ENCODE measurements at regions not wholly inside any gene's neighbourhood (a gene's known extent, or its start where the extent isn't known, plus 50 kb on each side); places are given as distances from the start of the nearest gene placed in this dataset.

DNA sequence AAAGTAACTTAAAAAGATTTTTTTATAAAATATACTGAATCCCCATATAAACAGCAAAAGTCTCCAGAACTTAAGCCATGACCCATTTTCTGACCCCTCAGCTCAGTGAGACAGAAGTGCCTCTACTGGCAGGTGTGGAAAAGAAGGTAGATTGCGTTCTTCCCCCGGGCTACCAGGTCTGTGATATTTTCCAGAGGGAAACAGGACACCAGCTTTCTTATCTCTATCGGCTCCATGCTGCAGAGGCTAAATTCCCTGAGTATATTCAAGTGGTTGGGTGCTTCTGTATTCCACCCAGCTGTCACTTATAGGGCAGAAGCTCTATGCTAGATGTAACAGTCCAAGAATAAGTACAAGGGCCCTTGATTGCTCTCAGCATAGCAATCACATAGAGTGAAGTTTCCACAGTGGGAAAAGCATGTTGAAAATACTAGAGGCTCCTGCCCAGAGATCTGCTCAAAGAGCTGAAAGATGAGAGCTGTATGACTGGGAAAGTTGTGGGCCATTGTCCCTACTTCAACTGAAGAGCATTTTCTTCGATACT, 687.3 kb downstream of the CDH11 start:
- no peak for FAIRE-seq

DNA sequence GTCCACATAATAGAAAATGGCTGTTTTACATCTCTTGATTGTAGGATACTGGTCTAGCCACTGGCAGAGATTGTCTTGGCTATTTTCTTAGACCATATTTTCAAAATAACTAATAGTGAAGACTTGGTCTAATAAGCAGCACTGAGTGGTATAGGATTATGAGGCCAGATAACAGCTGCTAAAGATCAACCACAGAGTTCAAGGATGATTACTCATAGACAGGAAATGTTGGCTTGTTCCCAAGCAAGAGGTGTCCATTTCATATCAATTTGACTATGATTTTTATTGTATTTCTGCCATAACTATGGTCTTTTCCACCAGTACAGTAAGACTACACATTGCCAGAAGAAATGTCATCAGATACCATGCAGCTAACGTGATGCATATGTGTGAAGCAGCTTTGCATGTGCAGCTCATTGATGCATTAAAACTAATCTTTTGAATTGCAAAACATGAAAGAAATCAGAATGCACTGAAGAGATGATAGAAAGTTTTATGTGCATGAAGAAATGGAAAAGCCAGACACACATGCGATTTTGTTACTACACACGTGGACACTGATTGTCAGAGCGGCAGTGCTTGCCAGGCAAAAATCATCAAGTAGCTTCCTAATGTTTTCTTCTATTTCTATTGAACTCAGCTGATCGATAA, 693.3 kb downstream of the CDH11 start:
- FAIRE-seq = no peak
- Histone ChIP-seq H3K4me2 (ENCODE audit: control insufficient read depth, extremely low read depth, insufficient read depth, low read depth, low read length) (no peak overlapping the region), H3K9ac (ENCODE audit: control insufficient read depth, extremely low read depth, insufficient read depth, low read length) (no peak overlapping the region), H4K20me1 (ENCODE audit: control insufficient read depth, extremely low read depth, insufficient read depth, low read length) (no peaks in the 10 kb centered on the region), H2AFZ (ENCODE audit: control insufficient read depth, low read length) (no peak overlapping the region), H3K27ac (ENCODE audit: control insufficient read depth, insufficient read depth, low read length) (no peak overlapping the region), H3K9me1 (ENCODE audit: control insufficient read depth, extremely low read depth, insufficient read depth, low read length) (no peaks in the 10 kb centered on the region), H3K4me3 (ENCODE audit: control insufficient read depth in 2 of 3, extremely low read depth in 1 of 3, insufficient read depth in 2 of 3, low read depth in 1 of 3, low read length in 3 of 3) (no peak overlapping the region), H3K27me3 (ENCODE audit: control insufficient read depth, extremely low read depth, insufficient read depth, low read length) (no peaks in the 10 kb centered on the region), H3K9me3 (ENCODE audit: control insufficient read depth, low read depth, low read length) (no peaks in the 10 kb centered on the region), H3K36me3 (ENCODE audit: control insufficient read depth in 2 of 2, extremely low read depth in 1 of 2, insufficient read depth in 2 of 2, low read length in 2 of 2) (no peaks in the 10 kb centered on the region), H3K79me2 (ENCODE audit: control insufficient read depth, insufficient read depth, low read length) (no peaks in the 10 kb centered on the region), H3K4me1 (ENCODE audit: control insufficient read depth, extremely low read depth, insufficient read depth, low read length) (no peaks in the 10 kb centered on the region)
- TF ChIP-seq, protein P1, sequence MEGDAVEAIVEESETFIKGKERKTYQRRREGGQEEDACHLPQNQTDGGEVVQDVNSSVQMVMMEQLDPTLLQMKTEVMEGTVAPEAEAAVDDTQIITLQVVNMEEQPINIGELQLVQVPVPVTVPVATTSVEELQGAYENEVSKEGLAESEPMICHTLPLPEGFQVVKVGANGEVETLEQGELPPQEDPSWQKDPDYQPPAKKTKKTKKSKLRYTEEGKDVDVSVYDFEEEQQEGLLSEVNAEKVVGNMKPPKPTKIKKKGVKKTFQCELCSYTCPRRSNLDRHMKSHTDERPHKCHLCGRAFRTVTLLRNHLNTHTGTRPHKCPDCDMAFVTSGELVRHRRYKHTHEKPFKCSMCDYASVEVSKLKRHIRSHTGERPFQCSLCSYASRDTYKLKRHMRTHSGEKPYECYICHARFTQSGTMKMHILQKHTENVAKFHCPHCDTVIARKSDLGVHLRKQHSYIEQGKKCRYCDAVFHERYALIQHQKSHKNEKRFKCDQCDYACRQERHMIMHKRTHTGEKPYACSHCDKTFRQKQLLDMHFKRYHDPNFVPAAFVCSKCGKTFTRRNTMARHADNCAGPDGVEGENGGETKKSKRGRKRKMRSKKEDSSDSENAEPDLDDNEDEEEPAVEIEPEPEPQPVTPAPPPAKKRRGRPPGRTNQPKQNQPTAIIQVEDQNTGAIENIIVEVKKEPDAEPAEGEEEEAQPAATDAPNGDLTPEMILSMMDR (optimal IDR thresholded peaks at IDR 0.05 in 1 of 3, IDR thresholded peaks at IDR 0.05 in 1 of 3, conservative IDR thresholded peaks at IDR 0.05 in 1 of 3; ENCODE audit: extremely low read depth in 1 of 3, insufficient read depth in 2 of 3, low read length in 3 of 3) = no peak
- no peak for DNase-seq (ENCODE audit: low read depth, low spot score)
- dilution Hi-C loops (cut with MboI; ENCODE audit: extremely low pct_ligation_motif_present, low sequenced_read_pairs) = no loop called here

More for the DNA sequence above, 687.3 kb downstream of the CDH11 start:
- Histone ChIP-seq H3K9ac (ENCODE audit: control insufficient read depth, extremely low read depth, insufficient read depth, low read length) (no peak overlapping the region), H3K9me3 (ENCODE audit: control insufficient read depth, low read depth, low read length) (no peaks in the 10 kb centered on the region), H3K36me3 (ENCODE audit: control insufficient read depth in 2 of 2, extremely low read depth in 1 of 2, insufficient read depth in 2 of 2, low read length in 2 of 2) (no peaks in the 10 kb centered on the region), H3K4me3 (ENCODE audit: control insufficient read depth in 2 of 3, extremely low read depth in 1 of 3, insufficient read depth in 2 of 3, low read depth in 1 of 3, low read length in 3 of 3) (no peak overlapping the region), H3K4me1 (ENCODE audit: control insufficient read depth, extremely low read depth, insufficient read depth, low read length) (no peaks in the 10 kb centered on the region), H3K79me2 (ENCODE audit: control insufficient read depth, insufficient read depth, low read length) (no peaks in the 10 kb centered on the region), H3K27me3 (ENCODE audit: control insufficient read depth, extremely low read depth, insufficient read depth, low read length) (no peaks in the 10 kb centered on the region), H3K27ac (ENCODE audit: control insufficient read depth, insufficient read depth, low read length) (no peak overlapping the region), H2AFZ (ENCODE audit: control insufficient read depth, low read length) (no peak overlapping the region), H4K20me1 (ENCODE audit: control insufficient read depth, extremely low read depth, insufficient read depth, low read length) (no peaks in the 10 kb centered on the region), H3K4me2 (ENCODE audit: control insufficient read depth, extremely low read depth, insufficient read depth, low read depth, low read length) (no peak overlapping the region), H3K9me1 (ENCODE audit: control insufficient read depth, extremely low read depth, insufficient read depth, low read length) (no peaks in the 10 kb centered on the region)
- dilution Hi-C loops (cut with MboI; ENCODE audit: extremely low pct_ligation_motif_present, low sequenced_read_pairs) = no loop called here
- TF ChIP-seq EZH2 (IDR thresholded peaks at IDR 0.05; ENCODE audit: low read length) = no peak
- TF ChIP-seq, protein P1 (optimal IDR thresholded peaks at IDR 0.05 in 1 of 3, IDR thresholded peaks at IDR 0.05 in 1 of 3, conservative IDR thresholded peaks at IDR 0.05 in 1 of 3; ENCODE audit: extremely low read depth in 1 of 3, insufficient read depth in 2 of 3, low read length in 3 of 3) = no peak
- DNase-seq (ENCODE audit: low read depth, low spot score) = no peak

All from keratinocyte (primary cell).